CD14-positive monocyte (primary cell): ENCODE measurements at regions not wholly inside any gene's neighbourhood (a gene's known extent, or its start where the extent isn't known, plus 50 kb on each side); places are given as distances from the start of the nearest gene placed in this dataset.

ENCODE experiments used
- DNase-seq, 3 donors: peaks; one replicate each; pipeline ENCODE4 v3.0.0-alpha.2; 2011 to 2022
- H2AFZ ChIP-seq: 2 replicates; pipeline ENCODE4 v1.6.0; 2012; ENCODE audit warnings: mild to moderate bottlenecking, low read depth, low read length, inconsistent platforms; ENCODE audit not compliant: insufficient read depth, poor library complexity, severe bottlenecking
- H3K27ac ChIP-seq, 2 donors: 1 replicate in 1 of 2; 2 replicates in 1 of 2; pipeline ENCODE4 v1.5.1; 2012 to 2013; ENCODE audit warnings: low read length in 2 of 2, control low read depth in 1 of 2, inconsistent platforms in 1 of 2, low read depth in 1 of 2, mild to moderate bottlenecking in 1 of 2
- H3K27me3 ChIP-seq, 2 donors: one replicate each; pipeline versions ENCODE4 v1.6.0 to v1.6.1; 2011 to 2013; ENCODE audit warnings: low read length in 2 of 2; ENCODE audit not compliant: control insufficient read depth in 2 of 2, insufficient read depth in 2 of 2
- H3K36me3 ChIP-seq, 2 donors: replicated peaks in 1 of 2; 1 replicate in 1 of 2; 2 replicates in 1 of 2; pipeline versions ENCODE4 v1.5.1 to v1.6.1; 2012 to 2013; ENCODE audit warnings: low read length in 2 of 2, control low read depth in 1 of 2, inconsistent platforms in 1 of 2, mild to moderate bottlenecking in 1 of 2; ENCODE audit not compliant: insufficient read depth in 2 of 2, control insufficient read depth in 1 of 2
- H3K4me1 ChIP-seq, 2 donors: 1 replicate in 1 of 2; 2 replicates in 1 of 2; pipeline versions ENCODE4 v1.5.1 to v1.6.1; 2012 to 2013; ENCODE audit warnings: low read length in 2 of 2, control low read depth in 1 of 2, inconsistent platforms in 1 of 2, mild to moderate bottlenecking in 1 of 2, moderate library complexity in 1 of 2; ENCODE audit not compliant: insufficient read depth in 2 of 2, control insufficient read depth in 1 of 2
- H3K4me2 ChIP-seq: replicated peaks from 2 replicates; pipeline ENCODE3; 2012; ENCODE audit warnings: low read length, moderate library complexity, mild to moderate bottlenecking; ENCODE audit not compliant: poor library complexity, severe bottlenecking; ENCODE audit errors: extremely low read depth
- H3K4me3 ChIP-seq, 3 experiments: fragments of 200-600 bp in 1 of 3; sonication (generic) in 1 of 3; replicated peaks in 1 of 3; 1 replicate in 2 of 3; 2 replicates in 1 of 3; pipeline ENCODE4 v1.5.1; 2011 to 2013; ENCODE audit warnings: low read length in 3 of 3, mild to moderate bottlenecking in 3 of 3, control low read depth in 2 of 3, low read depth in 2 of 3, inconsistent platforms in 1 of 3, moderate library complexity in 1 of 3
- H3K79me2 ChIP-seq: 2 replicates; pipeline ENCODE4 v1.6.0; 2012; ENCODE audit warnings: mild to moderate bottlenecking, control low read depth, inconsistent platforms, low read length, moderate library complexity; ENCODE audit not compliant: insufficient read depth
- H3K9ac ChIP-seq: 2 replicates; pipeline ENCODE4 v1.6.0; 2017; ENCODE audit warnings: low read length, mild to moderate bottlenecking; ENCODE audit not compliant: insufficient read depth, poor library complexity, severe bottlenecking
- H3K9me3 ChIP-seq, 2 donors: replicated peaks in 1 of 2; 1 replicate in 1 of 2; 2 replicates in 1 of 2; pipeline versions ENCODE4 v1.5.1 to v1.6.1; 2012 to 2013; ENCODE audit warnings: low read length in 2 of 2, control low read depth in 1 of 2; ENCODE audit not compliant: control insufficient read depth in 1 of 2, insufficient read depth in 1 of 2
- H4K20me1 ChIP-seq: 2 replicates; pipeline ENCODE4 v1.6.0; 2012; ENCODE audit warnings: mild to moderate bottlenecking, low read length, control low read depth, moderate library complexity; ENCODE audit not compliant: insufficient read depth
- H3K27ac Mint-ChIP-seq, 7 donors: one replicate each; pipeline ENCODE4 v1.8.0; 2020; ENCODE audit warnings: mild to moderate bottlenecking in 7 of 7, mixed read lengths in 7 of 7, moderate library complexity in 6 of 7, inconsistent platforms in 2 of 7
- H3K27me3 Mint-ChIP-seq, 3 donors: one replicate each; pipeline ENCODE4 v1.8.0; 2021 to 2022; ENCODE audit warnings: low read depth in 3 of 3, mild to moderate bottlenecking in 3 of 3, mixed read lengths in 3 of 3, moderate library complexity in 3 of 3, inconsistent platforms in 1 of 3
- H3K36me3 Mint-ChIP-seq, 2 donors: one replicate each; pipeline ENCODE4 v1.8.0; 2020; ENCODE audit warnings: mixed read lengths in 2 of 2, inconsistent platforms in 1 of 2, mild to moderate bottlenecking in 1 of 2
- H3K4me1 Mint-ChIP-seq: one replicate; pipeline ENCODE4 v1.8.0; 2020; ENCODE audit warnings: mild to moderate bottlenecking, mixed read lengths
- H3K4me3 Mint-ChIP-seq, 2 donors: one replicate each; pipeline ENCODE4 v1.8.0; 2020; ENCODE audit warnings: mild to moderate bottlenecking in 2 of 2, mixed read lengths in 2 of 2, moderate library complexity in 1 of 2
- H3K9me3 Mint-ChIP-seq, 7 donors: one replicate each; pipeline ENCODE4 v1.8.0; 2020 to 2022; ENCODE audit warnings: mixed read lengths in 7 of 7, mild to moderate bottlenecking in 6 of 7, moderate library complexity in 6 of 7, inconsistent platforms in 2 of 7
- CTCF ChIP-seq: fragments of 200-600 bp; IDR thresholded peaks from one replicate; pipeline ENCODE4 v1.8.0; 2022; ENCODE audit warnings: antibody characterized with exemption, mild to moderate bottlenecking
- WGBS: methylation state at CpG from one replicate; pipeline ENCODE4 v1.1.5; 2013; ENCODE audit warnings: missing lambda C conversion rate; ENCODE audit not compliant: insufficient coverage; 5-methylcytosine and 5-hydroxymethylcytosine counted together
- intact Hi-C, 2 donors: fragments of 100-400 bp; cut with micrococcal nuclease; formaldehyde crosslinking; loops; one replicate each; pipeline versions ENCODE4 v1.15.0 to v1.15.1; 2023

DNA sequence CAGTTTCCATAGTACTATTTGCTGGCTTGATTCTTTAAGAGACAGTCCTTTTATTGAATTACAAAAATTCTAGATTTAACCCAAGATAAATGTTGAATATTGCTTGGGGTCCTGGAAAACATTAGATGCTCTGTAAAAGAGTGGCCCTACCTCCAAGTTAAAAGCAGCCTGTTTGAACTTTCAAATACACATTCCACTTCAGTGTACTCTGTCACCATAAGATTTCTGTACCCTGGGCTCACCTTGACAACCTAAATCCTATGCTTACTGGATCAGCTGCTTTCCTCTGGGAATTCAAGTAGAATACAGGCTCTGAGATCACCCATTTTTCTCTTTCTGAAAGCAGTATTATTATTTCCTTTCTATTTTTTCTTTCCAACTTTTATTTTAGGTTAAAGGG lies 107.7 kb upstream of the DCN start:
- Histone ChIP-seq H3K9me3 (peaks cover 3 to 13% of the 10 kb centered on the region in 2 donors), H2AFZ (no peak overlapping the region), H3K9ac (no peak overlapping the region), H3K36me3 (no peaks in the 10 kb centered on the region), H3K79me2 (no peaks in the 10 kb centered on the region), H4K20me1 (no peaks in the 10 kb centered on the region), H3K4me2 (no peak overlapping the region), H3K4me3 (no peak overlapping the region), H3K4me1 (no peaks in the 10 kb centered on the region), H3K27ac (no peak overlapping the region), H3K27me3 (no peaks in the 10 kb centered on the region)
- no peak for TF ChIP-seq CTCF
- DNase-seq = no peak
- H3K4me3 Mint-ChIP-seq = no peak overlapping the region
- no peaks in the 10 kb centered on the region for H3K36me3 Mint-ChIP-seq
- intact Hi-C loops = no loop called here
- no peak overlapping the region for H3K27ac Mint-ChIP-seq
- H3K9me3 Mint-ChIP-seq = peaks cover 0 to 7% (median 2%) of the 10 kb centered on the region in 7 donors
- no peaks in the 10 kb centered on the region for H3K4me1 Mint-ChIP-seq
- H3K27me3 Mint-ChIP-seq = peaks cover 0 to 2% (median 0%) of the 10 kb centered on the region in 3 donors

GRCh38 chr12:91289906-91290305 lies 107.3 kb upstream of the DCN start:
- no peak overlapping the region for H3K4me3 Mint-ChIP-seq
- Histone ChIP-seq H3K27ac (no peak overlapping the region), H3K9ac (no peak overlapping the region), H3K9me3 (peaks cover 3 to 12% of the 10 kb centered on the region in 2 donors), H2AFZ (no peak overlapping the region), H3K4me3 (no peak overlapping the region), H4K20me1 (no peaks in the 10 kb centered on the region), H3K4me2 (no peak overlapping the region), H3K36me3 (no peaks in the 10 kb centered on the region), H3K79me2 (no peaks in the 10 kb centered on the region), H3K27me3 (no peaks in the 10 kb centered on the region), H3K4me1 (no peaks in the 10 kb centered on the region)
- WGBS = 100% methylated on average over 1 of the region's 3 CpGs
- H3K36me3 Mint-ChIP-seq = no peaks in the 10 kb centered on the region
- H3K27ac Mint-ChIP-seq = no peak overlapping the region
- TF ChIP-seq CTCF = no peak
- no peaks in the 10 kb centered on the region for H3K4me1 Mint-ChIP-seq
- intact Hi-C loops = no loop called here
- peaks cover 0 to 7% (median 2%) of the 10 kb centered on the region in 7 donors for H3K9me3 Mint-ChIP-seq
- H3K27me3 Mint-ChIP-seq = peaks cover 0 to 2% (median 0%) of the 10 kb centered on the region in 3 donors
- no peak for DNase-seq
